Lower lobe of right lung (tissue), 2 donors: ENCODE measurements at regions not wholly inside any gene's neighbourhood (a gene's known extent, or its start where the extent isn't known, plus 50 kb on each side); places are given as distances from the start of the nearest gene placed in this dataset.

Experiments
- ATAC-seq, 2 donors: fragments of 200-7000 bp; cut with Tn5 transposase; one replicate each; pipeline ENCODE4 v1.9.1; 2020 to 2022; ENCODE audit warnings: mild to moderate bottlenecking in 2 of 2, moderate library complexity in 2 of 2
- DNase-seq: peaks from one replicate; pipeline ENCODE4 v3.0.0-alpha.2; 2020
- H3K27ac ChIP-seq: fragments of 200-600 bp; one replicate; pipeline ENCODE4 v1.8.0; 2022
- H3K27me3 ChIP-seq: fragments of 200-600 bp; one replicate; pipeline ENCODE4 v1.8.0; 2022; ENCODE audit warnings: low read depth
- H3K36me3 ChIP-seq: fragments of 200-600 bp; one replicate; pipeline ENCODE4 v1.8.0; 2022; ENCODE audit warnings: mild to moderate bottlenecking
- H3K4me1 ChIP-seq: fragments of 200-600 bp; one replicate; pipeline ENCODE4 v1.8.0; 2022
- H3K4me3 ChIP-seq: fragments of 200-600 bp; one replicate; pipeline ENCODE4 v1.8.0; 2022; ENCODE audit warnings: mild to moderate bottlenecking
- H3K9me3 ChIP-seq: fragments of 200-600 bp; one replicate; pipeline ENCODE4 v1.8.0; 2022
- CTCF ChIP-seq: fragments of 200-600 bp; IDR thresholded peaks from one replicate; pipeline ENCODE4 v1.8.0; 2022; ENCODE audit warnings: antibody characterized with exemption, mild to moderate bottlenecking
- intact Hi-C: fragments of 100-400 bp; cut with DNase I; formaldehyde crosslinking; loops from one replicate; pipeline ENCODE4 v1.11.0; 2022
- donor health status: DM: no; HTN: yes; CAD: no; lungs with severe emphysema.

GRCh38 chr2:182611009-182611408 lies 105.0 kb upstream of the DNAJC10 start:
- no peaks in the 10 kb centered on the region for H3K4me1 ChIP-seq
- intact Hi-C loops: no loop called here
- no peak overlapping the region for H3K4me3 ChIP-seq
- DNase-seq (no peak), ATAC-seq (no peak)
- no peak overlapping the region for H3K27ac ChIP-seq
- TF ChIP-seq CTCF: no peak
- H3K9me3 ChIP-seq: no peaks in the 10 kb centered on the region
- no peaks in the 10 kb centered on the region for H3K36me3 ChIP-seq
- H3K27me3 ChIP-seq: no peaks in the 10 kb centered on the region

DNA sequence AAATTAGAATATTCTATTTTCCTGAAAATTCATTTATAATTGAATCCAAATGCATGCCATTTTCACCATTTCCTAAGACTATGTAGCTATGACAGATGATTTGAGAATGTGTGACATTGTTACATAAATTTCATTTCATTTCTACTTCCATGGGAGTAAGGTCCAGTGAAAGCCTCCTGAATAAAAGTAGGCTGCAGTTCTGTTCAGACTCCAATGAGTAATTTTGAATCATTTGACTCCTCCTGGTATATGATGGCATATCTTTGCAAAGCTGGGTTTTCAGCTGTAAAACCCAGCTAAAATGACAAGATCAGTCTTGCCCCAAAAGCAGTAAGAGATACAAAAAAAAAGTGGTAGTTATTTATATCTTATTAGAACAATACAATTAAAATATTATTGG lies 101.0 kb upstream of the DNAJC10 start:
- H3K36me3 ChIP-seq: no peaks in the 10 kb centered on the region
- TF ChIP-seq CTCF: no peak
- intact Hi-C loops: no loop called here

DNA sequence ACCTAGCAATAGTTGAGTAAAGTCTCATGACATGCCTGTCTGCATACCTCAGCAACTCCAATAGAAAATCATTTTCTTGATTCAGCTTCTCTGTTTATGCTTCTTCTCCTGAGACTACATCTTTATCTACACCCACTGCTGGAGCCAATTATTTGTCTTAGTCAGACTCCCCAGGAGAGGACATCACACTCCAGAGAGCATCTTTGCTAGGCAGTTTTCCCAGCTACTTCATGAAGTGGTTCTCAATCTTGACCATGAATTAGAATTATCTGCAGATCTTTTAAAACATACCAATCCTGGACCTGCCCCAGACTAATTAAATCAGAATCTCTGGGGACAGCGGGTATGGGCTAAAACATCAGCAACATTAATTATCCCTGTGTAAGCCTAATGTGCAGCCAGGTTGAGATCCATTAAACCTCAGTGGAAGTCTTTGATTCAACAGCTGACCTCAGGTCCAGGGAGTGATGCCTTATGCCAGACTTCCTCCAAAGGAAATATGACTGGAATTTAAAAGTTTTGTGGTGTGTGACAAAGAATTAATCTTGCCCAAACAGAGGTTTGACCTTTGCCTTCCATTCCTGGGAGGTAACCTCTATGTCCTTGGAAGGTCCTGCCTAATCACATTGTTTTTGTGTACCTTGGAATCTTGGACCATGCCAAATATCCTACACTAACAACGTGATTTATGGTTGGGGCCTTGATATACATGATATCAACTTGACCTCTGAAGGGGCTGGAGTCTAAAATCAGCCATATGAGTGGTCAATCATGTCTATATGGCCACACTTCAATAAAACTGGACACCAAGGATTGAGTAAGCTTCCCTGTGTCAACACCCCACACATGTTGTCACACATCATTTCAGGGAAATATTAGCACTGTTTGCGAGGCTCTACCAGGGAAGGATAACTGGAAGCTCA lies 99.3 kb upstream of the DNAJC10 start:
- intact Hi-C loops: no loop called here
- Histone ChIP-seq H3K36me3 (no peaks in the 10 kb centered on the region), H3K4me3 (no peak overlapping the region), H3K9me3 (no peaks in the 10 kb centered on the region), H3K27ac (no peak overlapping the region), H3K4me1 (no peaks in the 10 kb centered on the region), H3K27me3 (no peaks in the 10 kb centered on the region)
- DNase-seq (no peak), ATAC-seq (no peak)
- no peak for TF ChIP-seq CTCF

More for the DNA sequence above, 101.0 kb upstream of the DNAJC10 start:
- no peak overlapping the region for H3K27ac ChIP-seq
- ATAC-seq: no peak
- no peaks in the 10 kb centered on the region for H3K4me1 ChIP-seq
- DNase-seq: no peak
- no peaks in the 10 kb centered on the region for H3K9me3 ChIP-seq
- H3K27me3 ChIP-seq: no peaks in the 10 kb centered on the region
- no peak overlapping the region for H3K4me3 ChIP-seq

DNA sequence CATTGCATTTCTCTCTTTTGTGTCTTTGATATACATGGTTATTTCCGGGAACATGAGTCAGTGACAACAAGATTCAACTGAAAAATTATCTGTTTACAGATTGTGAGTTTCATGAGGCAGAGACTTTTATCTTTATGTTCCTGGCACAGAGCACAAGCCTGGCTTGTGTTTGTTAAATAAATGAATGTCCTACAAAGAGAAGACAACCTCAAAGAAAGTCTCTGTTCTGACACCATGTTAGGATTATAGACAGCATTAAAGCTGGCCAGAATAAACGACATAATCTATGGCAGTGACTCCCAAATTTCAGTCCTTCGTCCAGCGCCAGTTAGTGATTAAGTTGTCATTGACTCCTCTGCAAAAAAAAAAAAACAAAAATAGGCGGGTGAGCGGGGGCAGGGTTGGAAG lies 97.4 kb upstream of the DNAJC10 start:
- DNase-seq: no peak
- Histone ChIP-seq H3K36me3 (no peaks in the 10 kb centered on the region), H3K4me1 (no peaks in the 10 kb centered on the region), H3K4me3 (no peak overlapping the region), H3K27ac (no peak overlapping the region), H3K9me3 (no peaks in the 10 kb centered on the region), H3K27me3 (no peaks in the 10 kb centered on the region)
- intact Hi-C loops: no loop called here
- TF ChIP-seq CTCF: no peak
- no peak for ATAC-seq

- ATAC-seq (no peak), DNase-seq (no peak)
- no peak overlapping the region for H3K4me3 ChIP-seq
- intact Hi-C loops: no loop called here
- no peaks in the 10 kb centered on the region for H3K9me3 ChIP-seq
- H3K27ac ChIP-seq: no peak overlapping the region
- no peaks in the 10 kb centered on the region for H3K36me3 ChIP-seq
- no peaks in the 10 kb centered on the region for H3K4me1 ChIP-seq
- TF ChIP-seq CTCF: no peak
- H3K27me3 ChIP-seq: no peaks in the 10 kb centered on the region
These were observed 96.8 kb upstream of the DNAJC10 start for GRCh38 chr2:182619276-182619675.
